Hepatocyte (in vitro differentiated cells): ENCODE measurements at regions not wholly inside any gene's neighbourhood (a gene's known extent, or its start where the extent isn't known, plus 50 kb on each side); places are given as distances from the start of the nearest gene placed in this dataset.

ENCODE experiments used
- EZH2 ChIP-seq: fragments of 200-600 bp; sonication (generic); IDR thresholded peaks from 2 replicates; pipeline ENCODE4 v1.6.1; 2016; ENCODE audit warnings: antibody characterized with exemption, mild to moderate bottlenecking, borderline replicate concordance
- EZH2phosphoT487 ChIP-seq: fragments of 200-600 bp; sonication (generic); IDR thresholded peaks from one replicate; pipeline ENCODE4 v1.6.1; 2018; ENCODE audit warnings: antibody characterized with exemption, mild to moderate bottlenecking, low read depth, moderate library complexity; ENCODE audit not compliant: unreplicated experiment, severe bottlenecking
- TF ChIP-seq, protein P1 (sequence below): fragments of 200-600 bp; sonication (generic); IDR thresholded peaks from 2 replicates; pipeline ENCODE4 v1.5.1; 2016; ENCODE audit warnings: antibody characterized with exemption, mild to moderate bottlenecking; ENCODE audit not compliant: poor library complexity

DNA sequence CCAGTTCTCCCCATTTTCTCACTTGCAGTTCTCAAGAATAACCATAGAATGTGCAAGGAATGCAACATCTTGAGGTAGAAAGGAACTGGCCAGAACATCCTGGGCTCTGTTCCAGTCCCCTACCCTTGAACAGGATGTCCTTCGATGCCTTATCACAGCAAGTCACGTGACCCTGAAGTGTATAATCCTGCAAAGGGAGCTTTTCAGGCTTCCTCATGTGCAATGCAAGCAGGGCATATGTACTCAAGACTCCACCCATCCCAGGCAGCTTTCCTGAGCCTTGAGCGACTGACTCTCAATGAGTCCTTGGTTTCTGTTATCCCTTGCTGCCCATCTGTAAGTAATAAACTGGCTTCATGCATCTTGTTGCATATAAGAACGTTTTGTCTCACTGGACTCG, 311.0 kb downstream of the MRPL39 start:
- TF ChIP-seq, protein P1, sequence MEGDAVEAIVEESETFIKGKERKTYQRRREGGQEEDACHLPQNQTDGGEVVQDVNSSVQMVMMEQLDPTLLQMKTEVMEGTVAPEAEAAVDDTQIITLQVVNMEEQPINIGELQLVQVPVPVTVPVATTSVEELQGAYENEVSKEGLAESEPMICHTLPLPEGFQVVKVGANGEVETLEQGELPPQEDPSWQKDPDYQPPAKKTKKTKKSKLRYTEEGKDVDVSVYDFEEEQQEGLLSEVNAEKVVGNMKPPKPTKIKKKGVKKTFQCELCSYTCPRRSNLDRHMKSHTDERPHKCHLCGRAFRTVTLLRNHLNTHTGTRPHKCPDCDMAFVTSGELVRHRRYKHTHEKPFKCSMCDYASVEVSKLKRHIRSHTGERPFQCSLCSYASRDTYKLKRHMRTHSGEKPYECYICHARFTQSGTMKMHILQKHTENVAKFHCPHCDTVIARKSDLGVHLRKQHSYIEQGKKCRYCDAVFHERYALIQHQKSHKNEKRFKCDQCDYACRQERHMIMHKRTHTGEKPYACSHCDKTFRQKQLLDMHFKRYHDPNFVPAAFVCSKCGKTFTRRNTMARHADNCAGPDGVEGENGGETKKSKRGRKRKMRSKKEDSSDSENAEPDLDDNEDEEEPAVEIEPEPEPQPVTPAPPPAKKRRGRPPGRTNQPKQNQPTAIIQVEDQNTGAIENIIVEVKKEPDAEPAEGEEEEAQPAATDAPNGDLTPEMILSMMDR: no peak
- TF ChIP-seq EZH2 (no peak), EZH2phosphoT487 (no peak)
